Common myeloid progenitor, CD34-positive (primary cell): ENCODE measurements at regions not wholly inside any gene's neighbourhood (a gene's known extent, or its start where the extent isn't known, plus 50 kb on each side); places are given as distances from the start of the nearest gene placed in this dataset.
"Not testable (repeated sequence)": the region's sequence is repeated elsewhere in the genome, so short reads cannot be mapped to it uniquely, and the experiment has no call there.

ENCODE experiments used
- CTCF ChIA-PET: fragments of 350-600 bp; sonication (Branson Sonifier 250); formaldehyde crosslinking; loops from one replicate; lab custom pipeline; 2021; ENCODE audit warnings: antibody characterized with exemption; lab: Charles Lee
- POLR2A ChIA-PET: fragments of 350-600 bp; sonication (Branson Sonifier 250); formaldehyde crosslinking; loops from one replicate; lab custom pipeline; 2021; ENCODE audit warnings: antibody characterized with exemption; lab: Charles Lee
- DNase-seq, 3 donors: peaks; one replicate each; pipeline versions ENCODE4 v3.0.0 to v3.0.0-alpha.2; 2013
- H3K27ac ChIP-seq, 2 experiments: 1 replicate in 1 of 2; 2 replicates in 1 of 2; pipeline ENCODE4 v1.7.0; 2013; ENCODE audit warnings: inconsistent platforms in 2 of 2, low read length in 2 of 2, mild to moderate bottlenecking in 2 of 2, low read depth in 1 of 2, moderate library complexity in 1 of 2; ENCODE audit not compliant: severe bottlenecking in 2 of 2, insufficient read depth in 1 of 2, poor library complexity in 1 of 2
- H3K27me3 ChIP-seq, 5 experiments: replicated peaks in 2 of 5; 1 replicate in 3 of 5; 2 replicates in 2 of 5; pipeline versions ENCODE4 v1.6.1 to v1.7.0; 2013; ENCODE audit warnings: low read length in 4 of 5, mild to moderate bottlenecking in 2 of 5, moderate library complexity in 2 of 5, inconsistent platforms in 1 of 5; ENCODE audit not compliant: insufficient read depth in 5 of 5, control insufficient read depth in 4 of 5
- H3K36me3 ChIP-seq, 4 experiments: 1 replicate in 2 of 4; 2 replicates in 2 of 4; pipeline versions ENCODE4 v1.6.1 to v1.7.0; 2013; ENCODE audit warnings: low read length in 3 of 4, control low read depth in 1 of 4, mild to moderate bottlenecking in 1 of 4; ENCODE audit not compliant: control insufficient read depth in 4 of 4, insufficient read depth in 4 of 4
- H3K4me1 ChIP-seq, 4 experiments: 1 replicate in 3 of 4; 2 replicates in 1 of 4; pipeline versions ENCODE4 v1.6.1 to v1.7.1; 2013; ENCODE audit warnings: low read length in 3 of 4, mild to moderate bottlenecking in 3 of 4, control low read depth in 1 of 4, inconsistent platforms in 1 of 4, moderate library complexity in 1 of 4; ENCODE audit not compliant: control insufficient read depth in 4 of 4, insufficient read depth in 4 of 4; ENCODE audit errors: control extremely low read depth in 1 of 4
- H3K4me3 ChIP-seq, 7 experiments: 1 replicate in 4 of 7; 2 replicates in 3 of 7; pipeline versions ENCODE4 v1.5.1 to v1.7.0; 2013; ENCODE audit warnings: mild to moderate bottlenecking in 7 of 7, low read length in 6 of 7, moderate library complexity in 6 of 7, inconsistent platforms in 2 of 7, low read depth in 2 of 7, control low read depth in 1 of 7; ENCODE audit not compliant: insufficient read depth in 4 of 7, control insufficient read depth in 1 of 7; ENCODE audit errors: extremely low read depth in 1 of 7
- H3K9me3 ChIP-seq, 5 experiments: 1 replicate in 4 of 5; 2 replicates in 1 of 5; pipeline versions ENCODE4 v1.6.1 to v1.7.1; 2013; ENCODE audit warnings: low read length in 4 of 5, mild to moderate bottlenecking in 2 of 5, inconsistent platforms in 1 of 5, low read depth in 1 of 5, moderate library complexity in 1 of 5; ENCODE audit not compliant: control insufficient read depth in 4 of 5, insufficient read depth in 2 of 5; ENCODE audit errors: control extremely low read depth in 1 of 5
- WGBS: methylation state at CpG from one replicate; pipeline ENCODE4 v1.1.5; 2013; ENCODE audit not compliant: insufficient coverage; 5-methylcytosine and 5-hydroxymethylcytosine counted together

GRCh38 chrX:131187206-131187605 lies 101.9 kb downstream of the IGSF1 start:
- no peaks in the 10 kb centered on the region for H3K27me3 ChIP-seq
- no peak overlapping the region for H3K27ac ChIP-seq
- no peak overlapping the region for H3K4me3 ChIP-seq
- WGBS, result 100% methylated on average over 1 of the region's 1 CpG
- no peaks in the 10 kb centered on the region for H3K9me3 ChIP-seq
- ChIA-PET CTCF (no interaction called here), POLR2A (interaction anchor here (0.6 kb wide), 1 partner anchor 478 kb away, joined by 3 read pairs; no protein-coding TSS in a partner anchor)
- DNase-seq, result no peak
- no peaks in the 10 kb centered on the region for H3K4me1 ChIP-seq
- H3K36me3 ChIP-seq, result no peaks in the 10 kb centered on the region

- ChIA-PET POLR2A (no interaction called here), CTCF (no interaction called here)
- Histone ChIP-seq H3K27me3 (no peaks in the 10 kb centered on the region), H3K36me3 (no peaks in the 10 kb centered on the region), H3K27ac (no peak overlapping the region), H3K4me3 (no peak overlapping the region), H3K4me1 (no peaks in the 10 kb centered on the region), H3K9me3 (no peaks in the 10 kb centered on the region)
- DNase-seq, result no peak
- 86% methylated on average over 1 of the region's 1 CpG for WGBS
These were observed 112.0 kb downstream of the ARHGAP36 start for GRCh38 chrX:131170148-131170547.

- H3K9me3 ChIP-seq, H3K36me3 ChIP-seq, H3K4me1 ChIP-seq, H3K27me3 ChIP-seq, H3K27ac ChIP-seq, H3K4me3 ChIP-seq, DNase-seq, CTCF ChIA-PET, POLR2A ChIA-PET: not testable (repeated sequence)
- 58% methylated on average over 4 of the region's 4 CpGs for WGBS
These were observed 105.5 kb downstream of the ARHGAP36 start for GRCh38 chrX:131163645-131164044.

GRCh38 chrX:131157656-131158055 lies 99.5 kb downstream of the ARHGAP36 start:
- H3K27ac ChIP-seq, POLR2A ChIA-PET, H3K27me3 ChIP-seq, DNase-seq, H3K9me3 ChIP-seq, H3K4me1 ChIP-seq, H3K36me3 ChIP-seq, H3K4me3 ChIP-seq, CTCF ChIA-PET: not testable (repeated sequence)
- WGBS, result no CpG with 5 or more reads among the region's 16 CpGs

- Histone ChIP-seq H3K36me3 (no peaks in the 10 kb centered on the region), H3K4me1 (no peaks in the 10 kb centered on the region), H3K4me3 (no peak overlapping the region), H3K27ac (no peak overlapping the region), H3K9me3 (no peaks in the 10 kb centered on the region), H3K27me3 (peaks cover 0 to 2% (median 0%) of the 10 kb centered on the region in 5 experiments)
- ChIA-PET CTCF (no interaction called here), POLR2A (no interaction called here)
- DNase-seq, result no peak
- WGBS, result 31% methylated on average over 3 of the region's 3 CpGs
These were observed 88.6 kb downstream of the ARHGAP36 start for GRCh38 chrX:131146702-131147101.
